GM23338 (cell line): ENCODE measurements at regions not wholly inside any gene's neighbourhood (a gene's known extent, or its start where the extent isn't known, plus 50 kb on each side); places are given as distances from the start of the nearest gene placed in this dataset.

Experiments
- ATAC-seq: fragments of 200-7000 bp; cut with Tn5 transposase; 3 replicates; pipeline ENCODE4 v1.9.1; 2020
- DNase-seq: peaks from one replicate; pipeline ENCODE4 v3.0.0-alpha.2; 2015; ENCODE audit warnings: low spot score
- H2AFZ ChIP-seq: fragments of 200-600 bp; sonication (generic); 2 replicates; pipeline ENCODE4 v1.8.0; 2016; ENCODE audit warnings: antibody characterized with exemption, mild to moderate bottlenecking, moderate library complexity
- H3F3A ChIP-seq: fragments of 200-600 bp; sonication (generic); replicated peaks from 2 replicates; pipeline ENCODE4 v1.8.0; 2017; ENCODE audit warnings: antibody characterized with exemption, mixed run types, low read depth
- H3K27ac ChIP-seq: fragments of 200-600 bp; sonication (generic); 2 replicates; pipeline ENCODE4 v1.6.1; 2016; ENCODE audit warnings: low read depth
- H3K27me3 ChIP-seq: fragments of 200-600 bp; sonication (generic); 2 replicates; pipeline ENCODE4 v1.8.0; 2016; ENCODE audit warnings: mild to moderate bottlenecking, mixed run types, moderate library complexity; ENCODE audit not compliant: insufficient read depth
- H3K36me3 ChIP-seq: fragments of 200-600 bp; sonication (generic); 2 replicates; pipeline ENCODE4 v1.8.0; 2016; ENCODE audit warnings: mild to moderate bottlenecking; ENCODE audit not compliant: insufficient read depth
- H3K4me1 ChIP-seq: fragments of 200-600 bp; sonication (generic); 2 replicates; pipeline ENCODE4 v1.8.0; 2016; ENCODE audit warnings: mild to moderate bottlenecking, moderate library complexity; ENCODE audit not compliant: insufficient read depth
- H3K4me2 ChIP-seq: fragments of 200-600 bp; sonication (generic); 2 replicates; pipeline ENCODE4 v1.7.1; 2017; ENCODE audit warnings: mixed run types
- H3K4me3 ChIP-seq: fragments of 200-600 bp; sonication (generic); 2 replicates; pipeline ENCODE4 v1.6.1; 2016; ENCODE audit warnings: mixed run types
- H3K79me2 ChIP-seq: fragments of 200-600 bp; sonication (generic); replicated peaks from 2 replicates; pipeline ENCODE4 v1.8.0; 2017; ENCODE audit warnings: mild to moderate bottlenecking; ENCODE audit not compliant: insufficient read depth
- H3K9me2 ChIP-seq: fragments of 200-600 bp; sonication (generic); 2 replicates; pipeline ENCODE4 v1.8.0; 2017; ENCODE audit not compliant: insufficient read depth
- H4K20me1 ChIP-seq: fragments of 200-600 bp; sonication (generic); replicated peaks from 2 replicates; pipeline ENCODE4 v1.8.0; 2017; ENCODE audit warnings: mild to moderate bottlenecking; ENCODE audit not compliant: insufficient read depth
- H3K27ac Mint-ChIP-seq: 2 replicates; pipeline ENCODE4 v1.8.0; 2020; ENCODE audit warnings: inconsistent platforms, mild to moderate bottlenecking, moderate library complexity, mixed read lengths
- H3K27me3 Mint-ChIP-seq: 3 replicates; pipeline ENCODE4 v1.8.0; 2022; ENCODE audit warnings: low read depth, mild to moderate bottlenecking, moderate library complexity, mixed read lengths, inconsistent platforms; ENCODE audit not compliant: insufficient read depth, poor library complexity
- H3K36me3 Mint-ChIP-seq: 3 replicates; pipeline ENCODE4 v1.8.0; 2021; ENCODE audit warnings: low read depth, mild to moderate bottlenecking, inconsistent platforms, moderate library complexity, mixed read lengths
- H3K4me1 Mint-ChIP-seq: 3 replicates; pipeline ENCODE4 v1.8.0; 2020; ENCODE audit warnings: mild to moderate bottlenecking, inconsistent platforms, mixed read lengths
- H3K4me3 Mint-ChIP-seq: 3 replicates; pipeline ENCODE4 v1.8.0; 2021; ENCODE audit warnings: moderate library complexity, mild to moderate bottlenecking, inconsistent platforms, mixed read lengths
- H3K9me3 Mint-ChIP-seq: 3 replicates; pipeline ENCODE4 v1.8.0; 2020; ENCODE audit warnings: moderate library complexity, mild to moderate bottlenecking, inconsistent platforms, mixed read lengths
- EZH2 ChIP-seq: fragments of 200-600 bp; sonication (generic); IDR thresholded peaks from one replicate; pipeline ENCODE4 v1.8.0; 2017; ENCODE audit warnings: antibody characterized with exemption, mild to moderate bottlenecking, low read depth; ENCODE audit not compliant: unreplicated experiment
- EZH2phosphoT487 ChIP-seq: fragments of 200-600 bp; sonication (generic); IDR thresholded peaks from one replicate; pipeline ENCODE4 v1.8.1; 2018; ENCODE audit warnings: antibody characterized with exemption; ENCODE audit not compliant: unreplicated experiment
- NANOG ChIP-seq: IDR thresholded peaks from 2 replicates; pipeline ENCODE4 v1.6.1; 2016; ENCODE audit warnings: antibody characterized with exemption, borderline replicate concordance
- POLR2AphosphoS5 ChIP-seq: IDR thresholded peaks from 2 replicates; pipeline ENCODE4 v1.6.1; 2016; ENCODE audit warnings: antibody characterized with exemption, low read depth
- STAT1 ChIP-seq: IDR thresholded peaks from one replicate; pipeline ENCODE4 v1.6.1; 2016; ENCODE audit warnings: antibody characterized with exemption; ENCODE audit not compliant: unreplicated experiment
- ZNF331 ChIP-seq: fragments of 250-450 bp; sonication (Bioruptor Pico); IDR thresholded peaks from 2 replicates; pipeline ENCODE4 v1.5.0; 2020; ENCODE audit warnings: low read depth, mild to moderate bottlenecking, moderate library complexity
- ZNF462 ChIP-seq: fragments of 250-450 bp; sonication (Bioruptor Pico); IDR thresholded peaks from 2 replicates; pipeline ENCODE4 v1.5.0; 2020; ENCODE audit warnings: mild to moderate bottlenecking, moderate library complexity
- TF ChIP-seq, protein P1 (sequence below): IDR thresholded peaks from 2 replicates; pipeline ENCODE4 v1.6.1; 2016; ENCODE audit warnings: antibody characterized with exemption
- TF ChIP-seq, protein P2 (sequence below): IDR thresholded peaks from one replicate; pipeline ENCODE4 v1.6.1; 2018; ENCODE audit warnings: antibody characterized with exemption; ENCODE audit not compliant: unreplicated experiment

DNA sequence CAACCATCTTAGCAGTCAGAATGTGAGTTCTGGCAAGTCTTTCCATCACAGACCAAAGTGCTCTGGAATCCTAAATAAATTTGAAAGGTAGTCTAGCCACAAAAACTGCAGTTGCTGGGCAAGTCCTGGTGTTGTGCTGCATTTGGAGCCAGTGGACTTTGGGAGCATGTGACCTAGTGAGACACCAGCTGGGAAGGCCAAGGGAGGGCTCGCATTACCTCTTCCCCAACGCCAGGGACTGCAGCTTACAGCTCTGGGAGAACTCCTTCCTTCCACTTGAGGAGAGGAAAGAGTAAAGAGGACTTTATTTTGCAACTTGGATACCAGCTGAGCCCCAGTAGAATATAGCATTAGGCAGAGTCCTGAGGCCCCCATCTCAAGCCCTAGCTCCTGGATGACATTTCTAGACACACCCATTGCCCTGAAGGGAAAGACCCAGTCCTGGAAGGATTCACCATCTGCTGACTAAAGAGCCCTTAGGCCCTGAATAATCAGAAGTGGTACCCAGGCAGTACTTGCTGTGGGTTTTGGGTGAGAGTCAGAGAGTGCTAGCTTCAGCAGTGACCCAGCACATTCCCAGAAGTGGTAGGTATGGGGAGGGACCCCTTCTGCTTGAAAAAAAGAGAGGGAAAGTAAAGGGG is 190.7 kb downstream of the NUF2 start:
- Histone ChIP-seq H3K27ac (no peak overlapping the region), H3K4me3 (no peak overlapping the region), H3K27me3 (no peaks in the 10 kb centered on the region), H3K9me2 (0 out of 2 replicates have a peak, but pooled peaks cover 4% of the 10 kb centered on the region), H3K79me2 (no peaks in the 10 kb centered on the region), H3F3A (no peaks in the 10 kb centered on the region), H2AFZ (no peak overlapping the region), H3K4me1 (no peaks in the 10 kb centered on the region), H3K4me2 (no peak overlapping the region), H4K20me1 (no peaks in the 10 kb centered on the region), H3K36me3 (no peaks in the 10 kb centered on the region)
- Mint-ChIP-seq H3K4me1 (no peaks in the 10 kb centered on the region), H3K27ac (no peak overlapping the region), H3K4me3 (no peak overlapping the region), H3K27me3 (no peaks in the 10 kb centered on the region), H3K36me3 (no peaks in the 10 kb centered on the region), H3K9me3 (no peaks in the 10 kb centered on the region; the same call in 1 of the 3 replicates)
- DNase-seq (no peak), ATAC-seq (no peak)
- no peak for TF ChIP-seq EZH2
- no peak for TF ChIP-seq EZH2phosphoT487
- TF ChIP-seq NANOG: no peak

DNA sequence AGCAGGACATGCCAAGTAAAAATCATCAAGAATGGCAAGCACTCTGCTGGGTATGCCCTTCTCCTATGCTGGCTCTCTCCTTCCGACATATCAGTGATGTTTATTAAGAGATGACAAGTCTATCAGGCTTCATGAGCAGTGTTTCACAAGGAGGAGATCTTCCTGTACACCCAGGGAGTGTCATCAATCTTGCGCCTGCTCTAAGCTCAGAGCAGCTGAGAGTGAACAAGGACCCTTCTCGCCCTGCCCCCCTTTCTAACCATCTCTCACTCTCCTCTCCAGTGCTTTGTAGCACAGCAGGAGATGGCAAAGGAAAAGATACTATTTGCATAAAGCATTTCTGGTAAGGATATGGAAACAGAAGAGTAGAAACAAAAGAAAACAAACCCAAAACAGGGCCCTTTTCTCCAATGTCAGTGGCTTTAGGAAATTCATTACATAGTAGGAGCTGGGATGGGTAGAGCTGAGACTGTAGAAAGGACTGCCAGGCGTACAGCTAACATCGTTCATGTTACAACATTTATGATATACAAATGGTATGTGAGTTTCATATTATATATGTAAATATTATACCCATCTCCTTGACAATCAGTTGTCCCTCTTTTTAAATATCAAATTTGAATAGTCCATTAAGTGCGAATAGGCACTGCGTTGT is 201.7 kb downstream of the NUF2 start:
- Mint-ChIP-seq H3K4me3 (no peak overlapping the region), H3K27ac (no peak overlapping the region), H3K9me3 (peaks cover 13% of the 10 kb centered on the region), H3K27me3 (no peaks in the 10 kb centered on the region), H3K36me3 (peaks cover 3% of the 10 kb centered on the region), H3K4me1 (peaks cover 13% of the 10 kb centered on the region)
- H3K36me3 ChIP-seq: no peaks in the 10 kb centered on the region
- no peak overlapping the region for H3K27ac ChIP-seq
- peaks cover 6% of the 10 kb centered on the region; the same call in 1 of the 2 replicates for H3K9me2 ChIP-seq
- H3K27me3 ChIP-seq: no peaks in the 10 kb centered on the region
- H3K79me2 ChIP-seq: no peaks in the 10 kb centered on the region
- ATAC-seq (no peak), DNase-seq (no peak)
- H4K20me1 ChIP-seq: no peaks in the 10 kb centered on the region
- H2AFZ ChIP-seq: peak overlapping the region; percentile 85; the same call in 1 of the 2 replicates
- no peak overlapping the region for H3K4me3 ChIP-seq
- no peaks in the 10 kb centered on the region for H3F3A ChIP-seq
- peaks cover 10% of the 10 kb centered on the region; the same call in 1 of the 2 replicates for H3K4me1 ChIP-seq
- H3K4me2 ChIP-seq: 0 out of 2 replicates have a peak overlapping the region, but pooled peaks have one; percentile 8
- TF ChIP-seq ZNF331: no peak
- TF ChIP-seq, protein P1, sequence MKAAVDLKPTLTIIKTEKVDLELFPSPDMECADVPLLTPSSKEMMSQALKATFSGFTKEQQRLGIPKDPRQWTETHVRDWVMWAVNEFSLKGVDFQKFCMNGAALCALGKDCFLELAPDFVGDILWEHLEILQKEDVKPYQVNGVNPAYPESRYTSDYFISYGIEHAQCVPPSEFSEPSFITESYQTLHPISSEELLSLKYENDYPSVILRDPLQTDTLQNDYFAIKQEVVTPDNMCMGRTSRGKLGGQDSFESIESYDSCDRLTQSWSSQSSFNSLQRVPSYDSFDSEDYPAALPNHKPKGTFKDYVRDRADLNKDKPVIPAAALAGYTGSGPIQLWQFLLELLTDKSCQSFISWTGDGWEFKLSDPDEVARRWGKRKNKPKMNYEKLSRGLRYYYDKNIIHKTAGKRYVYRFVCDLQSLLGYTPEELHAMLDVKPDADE: no peak
- no peak for TF ChIP-seq POLR2AphosphoS5
- TF ChIP-seq EZH2phosphoT487: no peak
- TF ChIP-seq ZNF462 (CRISPR knock-in tag): no peak
- no peak for TF ChIP-seq STAT1
- TF ChIP-seq, protein P2, sequence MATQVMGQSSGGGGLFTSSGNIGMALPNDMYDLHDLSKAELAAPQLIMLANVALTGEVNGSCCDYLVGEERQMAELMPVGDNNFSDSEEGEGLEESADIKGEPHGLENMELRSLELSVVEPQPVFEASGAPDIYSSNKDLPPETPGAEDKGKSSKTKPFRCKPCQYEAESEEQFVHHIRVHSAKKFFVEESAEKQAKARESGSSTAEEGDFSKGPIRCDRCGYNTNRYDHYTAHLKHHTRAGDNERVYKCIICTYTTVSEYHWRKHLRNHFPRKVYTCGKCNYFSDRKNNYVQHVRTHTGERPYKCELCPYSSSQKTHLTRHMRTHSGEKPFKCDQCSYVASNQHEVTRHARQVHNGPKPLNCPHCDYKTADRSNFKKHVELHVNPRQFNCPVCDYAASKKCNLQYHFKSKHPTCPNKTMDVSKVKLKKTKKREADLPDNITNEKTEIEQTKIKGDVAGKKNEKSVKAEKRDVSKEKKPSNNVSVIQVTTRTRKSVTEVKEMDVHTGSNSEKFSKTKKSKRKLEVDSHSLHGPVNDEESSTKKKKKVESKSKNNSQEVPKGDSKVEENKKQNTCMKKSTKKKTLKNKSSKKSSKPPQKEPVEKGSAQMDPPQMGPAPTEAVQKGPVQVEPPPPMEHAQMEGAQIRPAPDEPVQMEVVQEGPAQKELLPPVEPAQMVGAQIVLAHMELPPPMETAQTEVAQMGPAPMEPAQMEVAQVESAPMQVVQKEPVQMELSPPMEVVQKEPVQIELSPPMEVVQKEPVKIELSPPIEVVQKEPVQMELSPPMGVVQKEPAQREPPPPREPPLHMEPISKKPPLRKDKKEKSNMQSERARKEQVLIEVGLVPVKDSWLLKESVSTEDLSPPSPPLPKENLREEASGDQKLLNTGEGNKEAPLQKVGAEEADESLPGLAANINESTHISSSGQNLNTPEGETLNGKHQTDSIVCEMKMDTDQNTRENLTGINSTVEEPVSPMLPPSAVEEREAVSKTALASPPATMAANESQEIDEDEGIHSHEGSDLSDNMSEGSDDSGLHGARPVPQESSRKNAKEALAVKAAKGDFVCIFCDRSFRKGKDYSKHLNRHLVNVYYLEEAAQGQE: no peak
